Medulla oblongata (tissue), 1 donor: ENCODE measurements at regions not wholly inside any gene's neighbourhood (a gene's known extent, or its start where the extent isn't known, plus 50 kb on each side); places are given as distances from the start of the nearest gene placed in this dataset.
"Not testable (repeated sequence)": the region's sequence is repeated elsewhere in the genome, so short reads cannot be mapped to it uniquely, and the experiment has no call there.

Source experiments
- DNase-seq: peaks from one replicate; pipeline ENCODE4 v3.0.0-alpha.2; 2015; ENCODE audit errors: extremely low spot score

GRCh38 chr13:86253497-86253896 is 454.3 kb upstream of the SLITRK6 start:
- DNase-seq, result not testable (repeated sequence)

- not testable (repeated sequence) for DNase-seq
Observed at GRCh38 chr13:86255820-86256219, 456.6 kb upstream of the SLITRK6 start.

GRCh38 chr13:86269511-86269910 is 470.3 kb upstream of the SLITRK6 start:
- no peak for DNase-seq

- no peak for DNase-seq
Observed at GRCh38 chr13:86282442-86282841, 483.2 kb upstream of the SLITRK6 start.

GRCh38 chr13:86283031-86283430 is 483.8 kb upstream of the SLITRK6 start:
- no peak for DNase-seq

GRCh38 chr13:86298725-86299124 is 499.5 kb upstream of the SLITRK6 start:
- no peak for DNase-seq

GRCh38 chr13:86299128-86299527 is 499.9 kb upstream of the SLITRK6 start:
- no peak for DNase-seq

GRCh38 chr13:86309881-86310280 is 510.7 kb upstream of the SLITRK6 start:
- DNase-seq, result no peak

GRCh38 chr13:86313421-86313820 is 514.2 kb upstream of the SLITRK6 start:
- no peak for DNase-seq

GRCh38 chr13:86318450-86318849 is 519.2 kb upstream of the SLITRK6 start:
- no peak for DNase-seq

- no peak for DNase-seq
Observed at GRCh38 chr13:86324191-86324590, 525.0 kb upstream of the SLITRK6 start.

GRCh38 chr13:86355301-86355700 is 556.1 kb upstream of the SLITRK6 start:
- no peak for DNase-seq

GRCh38 chr13:86357106-86357505 is 557.9 kb upstream of the SLITRK6 start:
- no peak for DNase-seq

- DNase-seq, result not testable (repeated sequence)
Observed at GRCh38 chr13:86363749-86364148, 564.5 kb upstream of the SLITRK6 start.

- no peak for DNase-seq
Observed at GRCh38 chr13:86368924-86369323, 569.7 kb upstream of the SLITRK6 start.

GRCh38 chr13:86377451-86377850 is 578.2 kb upstream of the SLITRK6 start:
- no peak for DNase-seq

- no peak for DNase-seq
Observed at GRCh38 chr13:86378628-86379027, 579.4 kb upstream of the SLITRK6 start.

GRCh38 chr13:86383151-86383550 is 583.9 kb upstream of the SLITRK6 start:
- DNase-seq, result no peak

GRCh38 chr13:86383561-86383960 is 584.3 kb upstream of the SLITRK6 start:
- DNase-seq, result no peak

GRCh38 chr13:86397635-86398034 is 598.4 kb upstream of the SLITRK6 start:
- no peak for DNase-seq

- DNase-seq, result peak; percentile 7
Observed at GRCh38 chr13:86399572-86399971, 600.4 kb upstream of the SLITRK6 start.

GRCh38 chr13:86402500-86402899 is 603.3 kb upstream of the SLITRK6 start:
- no peak for DNase-seq

GRCh38 chr13:86403181-86403580 is 604.0 kb upstream of the SLITRK6 start:
- peak; percentile 43 for DNase-seq

GRCh38 chr13:86409466-86410241 is 610.4 kb upstream of the SLITRK6 start:
- no peak for DNase-seq
